A673 (cell line): ENCODE measurements at regions not wholly inside any gene's neighbourhood (a gene's known extent, or its start where the extent isn't known, plus 50 kb on each side); places are given as distances from the start of the nearest gene placed in this dataset.

Experiments
- BruUV-seq: library from RNA; stranded (reverse); fragments of 400-500 nt; replicated peaks from 2 replicates; lab custom pipeline; 2021; lab: Mats Ljungman, UMichigan
- CTCF ChIA-PET: fragments of 300-600 bp; sonication (Branson Sonifier 250); formaldehyde crosslinking; loops from one replicate; lab custom pipeline; 2022; ENCODE audit warnings: antibody characterized with exemption; lab: Charles Lee
- POLR2A ChIA-PET: fragments of 300-600 bp; sonication (Branson Sonifier 250); formaldehyde crosslinking; loops from one replicate; lab custom pipeline; 2022; ENCODE audit warnings: antibody characterized with exemption; ENCODE audit not compliant: low non-redundant PET; lab: Charles Lee
- DNase-seq: peaks from one replicate; pipeline ENCODE4 v3.0.0-alpha.2; 2015; ENCODE audit warnings: low spot score
- H3K27ac ChIP-seq: fragments of 200-600 bp; sonication (generic); 2 replicates; pipeline ENCODE4 v1.5.1; 2016; ENCODE audit warnings: mixed run types, low read depth, mild to moderate bottlenecking, mixed read lengths, antibody characterized with exemption, low read length; ENCODE audit not compliant: poor library complexity, severe bottlenecking
- H3K27me3 ChIP-seq: fragments of 200-600 bp; sonication (generic); replicated peaks from 2 replicates; pipeline ENCODE4 v1.6.1; 2017; ENCODE audit warnings: mixed run types, low read depth, mild to moderate bottlenecking, mixed read lengths, antibody characterized with exemption, low read length; ENCODE audit not compliant: insufficient read depth, poor library complexity
- H3K36me3 ChIP-seq: fragments of 200-600 bp; sonication (generic); 2 replicates; pipeline ENCODE4 v1.6.1; 2016; ENCODE audit warnings: mixed run types, mild to moderate bottlenecking, mixed read lengths, antibody characterized with exemption, low read length; ENCODE audit not compliant: insufficient read depth, poor library complexity, severe bottlenecking
- H3K4me1 ChIP-seq: fragments of 200-600 bp; sonication (generic); 2 replicates; pipeline ENCODE4 v1.6.1; 2017; ENCODE audit warnings: mixed run types, mild to moderate bottlenecking, mixed read lengths, antibody characterized with exemption, low read length; ENCODE audit not compliant: insufficient read depth, poor library complexity, severe bottlenecking
- H3K4me3 ChIP-seq: fragments of 200-600 bp; sonication (generic); 2 replicates; pipeline ENCODE4 v1.5.1; 2016; ENCODE audit warnings: low read depth, mixed run types, mild to moderate bottlenecking, mixed read lengths, low read length; ENCODE audit not compliant: poor library complexity, severe bottlenecking
- H3K9me3 ChIP-seq: fragments of 200-600 bp; sonication (generic); 2 replicates; pipeline ENCODE4 v1.6.1; 2016; ENCODE audit warnings: mixed run types, low read depth, mild to moderate bottlenecking, mixed read lengths, antibody characterized with exemption, low read length; ENCODE audit not compliant: poor library complexity, severe bottlenecking
- EZH2 ChIP-seq: fragments of 200-600 bp; sonication (generic); IDR thresholded peaks from 2 replicates; pipeline ENCODE4 v1.6.1; 2017; ENCODE audit warnings: borderline replicate concordance, low read depth, mild to moderate bottlenecking, mixed read lengths, antibody characterized with exemption, low read length; ENCODE audit not compliant: poor library complexity, severe bottlenecking
- intact Hi-C: fragments of 100-400 bp; cut with micrococcal nuclease; formaldehyde crosslinking; loops from one replicate; pipeline ENCODE4 v1.10.0; 2022; ENCODE audit not compliant: unreplicated experiment
- TF ChIP-seq, protein P1 (sequence below): fragments of 300-800, 200-600 bp; sonication (generic); conservative IDR thresholded peaks from 2 replicates; pipeline ENCODE4 v1.5.1; 2017; ENCODE audit warnings: low read depth, mild to moderate bottlenecking, antibody characterized with exemption, low read length, moderate library complexity, mixed read lengths

DNA sequence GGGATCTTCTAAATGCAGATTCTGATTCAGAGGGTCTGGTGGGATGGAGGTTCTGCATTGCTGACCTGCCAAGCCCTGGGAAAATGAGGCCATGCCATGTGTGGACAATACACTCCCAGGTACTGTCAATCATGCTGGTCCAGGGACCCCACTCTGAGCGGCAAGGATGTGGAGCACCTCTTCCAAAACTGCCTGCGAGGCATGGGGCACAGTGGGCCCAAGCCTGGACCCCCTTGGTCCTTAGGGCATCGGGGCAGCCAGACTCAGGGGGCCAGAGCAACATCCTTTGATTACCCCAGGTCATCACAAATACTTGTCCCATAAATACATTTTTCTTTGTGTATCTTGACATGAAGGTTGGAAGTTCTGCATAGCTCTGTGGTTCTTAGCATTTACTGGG is 76.8 kb upstream of the NXT1 start:
- no TSS peak for BruUV-seq
- Histone ChIP-seq H3K9me3 (no peaks in the 10 kb centered on the region), H3K4me3 (no peak overlapping the region), H3K27me3 (no peaks in the 10 kb centered on the region), H3K36me3 (no peaks in the 10 kb centered on the region), H3K27ac (no peak overlapping the region), H3K4me1 (no peaks in the 10 kb centered on the region)
- CTCF ChIA-PET = no interaction called here
- DNase-seq = no peak
- POLR2A ChIA-PET = no interaction called here
- intact Hi-C loops = no loop called here
- no peak for TF ChIP-seq EZH2
- TF ChIP-seq, protein P1, sequence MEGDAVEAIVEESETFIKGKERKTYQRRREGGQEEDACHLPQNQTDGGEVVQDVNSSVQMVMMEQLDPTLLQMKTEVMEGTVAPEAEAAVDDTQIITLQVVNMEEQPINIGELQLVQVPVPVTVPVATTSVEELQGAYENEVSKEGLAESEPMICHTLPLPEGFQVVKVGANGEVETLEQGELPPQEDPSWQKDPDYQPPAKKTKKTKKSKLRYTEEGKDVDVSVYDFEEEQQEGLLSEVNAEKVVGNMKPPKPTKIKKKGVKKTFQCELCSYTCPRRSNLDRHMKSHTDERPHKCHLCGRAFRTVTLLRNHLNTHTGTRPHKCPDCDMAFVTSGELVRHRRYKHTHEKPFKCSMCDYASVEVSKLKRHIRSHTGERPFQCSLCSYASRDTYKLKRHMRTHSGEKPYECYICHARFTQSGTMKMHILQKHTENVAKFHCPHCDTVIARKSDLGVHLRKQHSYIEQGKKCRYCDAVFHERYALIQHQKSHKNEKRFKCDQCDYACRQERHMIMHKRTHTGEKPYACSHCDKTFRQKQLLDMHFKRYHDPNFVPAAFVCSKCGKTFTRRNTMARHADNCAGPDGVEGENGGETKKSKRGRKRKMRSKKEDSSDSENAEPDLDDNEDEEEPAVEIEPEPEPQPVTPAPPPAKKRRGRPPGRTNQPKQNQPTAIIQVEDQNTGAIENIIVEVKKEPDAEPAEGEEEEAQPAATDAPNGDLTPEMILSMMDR = no peak

DNA sequence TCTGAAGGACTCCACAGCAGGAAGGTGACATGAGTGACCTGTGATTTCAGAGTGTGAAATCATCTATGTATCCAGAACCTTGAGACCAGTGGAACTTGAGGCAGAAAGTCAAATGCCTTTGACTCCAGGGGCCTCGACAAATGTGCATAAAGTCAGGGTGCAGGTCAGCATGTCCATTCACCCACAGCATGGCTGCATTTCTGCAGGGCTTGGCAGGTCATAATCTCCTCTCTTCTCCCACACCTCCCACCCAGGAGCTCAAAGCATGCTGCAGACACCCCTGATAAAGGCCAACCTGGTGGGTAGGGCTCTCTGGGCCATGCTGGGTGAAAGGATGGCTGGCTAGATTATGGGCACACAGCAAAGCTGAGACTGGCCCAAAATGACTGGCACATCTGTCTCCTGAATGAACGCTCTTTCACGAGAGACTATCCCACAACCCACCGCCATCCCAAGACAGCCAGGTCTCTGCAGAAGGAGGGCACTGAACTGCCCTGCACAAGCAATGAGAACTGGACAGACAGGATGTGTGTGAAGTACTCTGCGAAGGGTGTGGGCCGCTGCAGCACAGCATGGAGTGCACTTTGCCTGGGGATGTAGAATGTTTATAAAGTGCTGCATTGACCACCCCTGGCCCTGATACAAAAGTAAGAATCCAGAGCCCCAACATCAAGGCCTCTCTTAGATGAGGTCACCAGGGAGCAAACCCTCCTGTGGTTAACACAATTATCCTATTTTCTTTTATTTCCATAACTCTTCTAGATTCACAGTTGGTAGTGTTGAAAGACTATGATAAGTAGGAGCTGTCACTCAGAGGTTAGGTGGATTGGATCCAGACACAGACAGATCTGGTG is 78.2 kb upstream of the NXT1 start:
- Histone ChIP-seq H3K4me3 (no peak overlapping the region), H3K27ac (no peak overlapping the region), H3K36me3 (no peaks in the 10 kb centered on the region), H3K4me1 (no peaks in the 10 kb centered on the region), H3K27me3 (no peaks in the 10 kb centered on the region), H3K9me3 (no peaks in the 10 kb centered on the region)
- intact Hi-C loops = no loop called here
- POLR2A ChIA-PET = no interaction called here
- no TSS peak for BruUV-seq
- TF ChIP-seq, protein P1 = no peak
- TF ChIP-seq EZH2 = no peak
- DNase-seq = no peak
- CTCF ChIA-PET = no interaction called here

DNA sequence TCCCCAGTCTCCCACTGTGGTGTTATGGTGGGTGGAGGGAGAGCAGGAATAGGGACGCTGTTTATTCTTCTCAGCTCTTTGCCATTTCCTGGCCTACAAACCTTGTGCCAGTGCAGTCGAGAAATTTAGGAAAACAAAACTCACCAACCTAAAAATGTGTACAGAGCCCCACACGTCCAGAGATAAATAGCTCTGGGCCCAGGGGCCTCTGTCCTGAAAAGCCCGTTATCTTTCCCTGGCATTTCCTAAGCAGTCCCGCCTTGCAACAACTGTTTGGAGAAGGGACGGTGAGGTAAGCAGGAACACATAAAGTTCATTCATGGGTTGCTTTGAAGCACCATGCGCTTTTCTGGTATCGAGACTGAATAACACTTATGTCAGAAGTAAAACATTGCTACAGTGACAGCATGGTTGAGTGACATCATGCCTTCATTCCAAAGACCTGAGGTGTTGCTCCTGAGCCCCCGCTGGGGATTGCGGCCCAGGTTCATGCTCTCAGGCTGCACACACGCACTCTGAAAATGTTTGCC is 80.1 kb upstream of the NXT1 start:
- intact Hi-C loops = no loop called here
- Histone ChIP-seq H3K4me3 (no peak overlapping the region), H3K36me3 (no peaks in the 10 kb centered on the region), H3K27me3 (no peaks in the 10 kb centered on the region), H3K4me1 (no peaks in the 10 kb centered on the region), H3K9me3 (no peaks in the 10 kb centered on the region), H3K27ac (no peak overlapping the region)
- DNase-seq = no peak
- BruUV-seq = no TSS peak
- CTCF ChIA-PET = no interaction called here
- no peak for TF ChIP-seq EZH2
- TF ChIP-seq, protein P1 = no peak
- POLR2A ChIA-PET = no interaction called here
